HG02938 (cell line): ENCODE measurements at regions not wholly inside any gene's neighbourhood (a gene's known extent, or its start where the extent isn't known, plus 50 kb on each side); places are given as distances from the start of the nearest gene placed in this dataset.

Experiments used
- ATAC-seq: cut with Tn5 transposase; IDR thresholded peaks from one replicate; pipeline ENCODE4 v1.9.1; 2021; ENCODE audit warnings: mild to moderate bottlenecking, moderate library complexity; ENCODE audit not compliant: unreplicated experiment

DNA sequence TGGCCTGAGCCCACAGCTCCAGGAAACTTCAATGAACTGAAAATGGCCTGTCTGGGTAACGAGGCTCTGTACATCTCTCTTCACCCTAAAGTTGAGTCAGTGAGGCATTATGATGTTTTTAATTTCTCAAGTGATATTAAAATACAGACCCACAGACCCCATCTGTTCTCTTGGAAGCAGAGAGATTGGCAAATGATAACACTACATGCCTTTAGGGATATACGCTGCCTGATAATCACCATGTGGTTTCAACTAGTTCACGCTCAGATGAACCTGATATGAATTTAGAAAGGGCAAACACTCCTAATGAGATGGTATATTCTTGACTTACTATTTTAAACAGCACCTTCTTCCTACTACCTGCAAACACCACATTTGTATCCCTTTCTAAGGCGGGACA, 127.5 kb downstream of the RFC3 start:
- no peak for ATAC-seq

DNA sequence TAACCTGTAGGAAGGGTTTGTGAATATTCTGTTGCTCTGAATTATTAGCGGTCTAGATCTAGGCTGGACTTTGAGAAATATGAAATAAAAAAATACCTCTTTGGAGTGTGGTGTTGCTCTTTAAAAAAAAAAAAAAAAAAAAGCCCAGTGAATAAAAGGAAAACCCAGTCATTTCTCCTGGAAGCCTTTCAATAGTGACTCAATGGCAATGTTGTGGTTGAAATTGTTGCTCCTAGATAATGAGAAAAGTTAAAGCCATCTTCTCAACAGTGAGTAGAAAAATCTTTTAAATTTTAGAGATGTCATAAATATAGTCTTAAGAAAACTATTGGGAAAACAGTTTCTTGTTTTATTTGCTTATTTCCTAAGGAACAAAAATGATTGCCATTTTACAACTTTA, 135.3 kb downstream of the RFC3 start:
- no peak for ATAC-seq

DNA sequence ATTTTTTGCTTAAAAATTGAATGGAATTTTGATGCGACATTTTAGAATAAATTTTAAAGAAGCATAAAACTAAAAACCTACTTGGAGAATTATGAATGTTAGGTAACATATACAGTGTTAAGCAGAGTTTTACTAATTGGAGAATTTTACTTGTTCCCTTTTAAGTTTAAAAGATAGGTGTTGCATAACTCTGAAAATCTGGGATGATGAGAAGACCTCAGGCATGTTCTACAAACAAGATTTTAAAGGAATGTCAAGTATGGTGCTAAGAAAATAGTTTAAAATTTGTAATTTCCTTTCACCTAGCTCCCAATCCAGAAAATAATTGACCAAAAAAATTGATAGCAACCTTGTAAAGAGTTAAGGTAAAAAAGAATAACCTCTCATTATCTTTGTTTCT, 135.8 kb downstream of the RFC3 start:
- no peak for ATAC-seq

DNA sequence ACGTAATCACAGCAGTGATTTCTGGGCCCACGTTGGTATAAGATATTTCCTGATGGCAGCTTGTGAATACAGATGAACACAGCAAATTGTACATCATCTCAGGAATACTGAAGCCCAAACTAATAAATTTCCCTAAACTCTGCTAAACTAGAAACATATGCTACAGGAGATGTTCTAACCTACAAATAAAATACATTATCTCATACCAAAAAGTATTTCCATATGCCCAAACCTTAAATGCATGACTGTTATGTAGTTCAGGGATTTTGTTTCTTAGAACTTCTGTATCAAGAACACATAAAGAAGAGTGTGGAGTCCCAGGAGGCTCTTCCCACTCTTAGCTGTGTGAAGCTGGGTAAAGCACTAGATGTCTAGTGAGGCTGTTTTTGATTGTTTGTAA, 138.4 kb downstream of the RFC3 start:
- ATAC-seq, result no peak

DNA sequence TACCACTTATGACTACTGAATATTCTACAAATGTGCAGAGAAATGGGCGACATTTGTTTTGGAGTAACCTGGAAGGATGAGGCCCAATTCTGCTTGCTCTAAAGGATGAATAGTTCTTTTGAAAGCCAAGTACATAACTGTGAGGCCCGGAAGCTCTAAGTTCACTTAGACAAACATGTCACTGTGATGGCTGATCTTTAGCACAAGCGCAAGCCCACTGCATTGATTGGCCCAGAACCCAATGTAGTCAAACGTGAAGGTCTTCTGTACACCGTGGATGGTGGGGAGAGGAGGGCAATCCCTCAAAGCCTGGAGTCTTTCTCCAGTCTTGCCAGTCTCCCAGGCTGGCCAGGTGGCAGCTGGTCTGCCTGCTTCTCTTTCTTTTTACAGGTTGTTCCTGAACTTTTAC, 139.6 kb downstream of the RFC3 start:
- no peak for ATAC-seq

DNA sequence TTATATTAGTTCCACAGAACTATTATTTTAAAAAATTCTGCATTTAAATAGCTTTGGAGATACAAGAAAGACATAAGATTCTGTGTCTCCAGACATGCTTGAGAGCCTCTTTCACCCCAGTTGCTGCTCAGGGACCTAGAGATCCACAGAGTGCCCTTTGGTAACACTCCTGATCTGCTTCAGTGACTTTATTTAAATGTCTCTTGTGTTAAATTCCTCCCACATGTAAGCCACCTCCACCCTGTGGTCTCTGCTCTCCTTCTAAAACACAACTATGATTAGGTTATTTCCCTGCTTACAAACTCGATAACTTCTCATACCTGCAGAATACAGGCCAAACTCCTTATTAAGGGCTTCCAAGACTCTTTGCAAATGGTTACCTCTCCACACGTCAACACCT, 141.0 kb downstream of the RFC3 start:
- no peak for ATAC-seq

DNA sequence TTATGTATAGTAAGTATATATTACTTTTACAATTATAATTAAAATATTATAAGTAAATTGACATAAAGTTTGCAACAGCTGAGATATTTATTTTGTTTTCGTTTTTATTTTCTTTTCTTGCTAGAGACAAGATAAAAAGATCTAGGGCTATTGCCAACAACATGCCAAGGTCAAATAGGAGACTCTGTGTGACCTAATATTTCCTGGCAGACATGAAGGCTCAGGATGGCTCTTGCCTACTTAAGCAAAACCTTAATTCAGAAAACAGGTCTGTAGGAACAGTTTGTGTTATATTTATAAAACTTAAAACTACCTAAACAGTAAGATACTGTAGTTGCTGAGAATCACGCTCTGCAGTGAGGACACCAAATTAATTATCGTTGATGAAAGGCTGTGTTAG, 145.2 kb downstream of the RFC3 start:
- ATAC-seq, result no peak

DNA sequence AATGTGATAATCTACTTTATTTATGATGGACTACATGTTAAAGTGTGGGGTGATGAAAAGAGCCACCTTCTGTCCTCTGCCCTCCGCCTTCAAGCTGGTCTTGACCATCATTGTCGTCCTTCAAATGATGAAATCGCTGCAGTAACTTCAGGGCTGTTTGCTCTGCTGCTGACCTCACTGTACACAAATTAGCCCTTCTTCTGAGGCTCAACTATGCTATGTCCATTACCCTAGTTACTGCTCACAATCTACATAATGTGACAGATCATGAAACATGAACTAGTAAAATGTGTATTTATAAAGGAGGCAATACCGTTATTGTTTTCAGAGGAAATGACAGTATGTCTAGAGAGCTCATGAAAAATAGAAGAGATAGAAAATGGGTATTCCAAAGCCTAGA, 145.9 kb downstream of the RFC3 start:
- no peak for ATAC-seq

DNA sequence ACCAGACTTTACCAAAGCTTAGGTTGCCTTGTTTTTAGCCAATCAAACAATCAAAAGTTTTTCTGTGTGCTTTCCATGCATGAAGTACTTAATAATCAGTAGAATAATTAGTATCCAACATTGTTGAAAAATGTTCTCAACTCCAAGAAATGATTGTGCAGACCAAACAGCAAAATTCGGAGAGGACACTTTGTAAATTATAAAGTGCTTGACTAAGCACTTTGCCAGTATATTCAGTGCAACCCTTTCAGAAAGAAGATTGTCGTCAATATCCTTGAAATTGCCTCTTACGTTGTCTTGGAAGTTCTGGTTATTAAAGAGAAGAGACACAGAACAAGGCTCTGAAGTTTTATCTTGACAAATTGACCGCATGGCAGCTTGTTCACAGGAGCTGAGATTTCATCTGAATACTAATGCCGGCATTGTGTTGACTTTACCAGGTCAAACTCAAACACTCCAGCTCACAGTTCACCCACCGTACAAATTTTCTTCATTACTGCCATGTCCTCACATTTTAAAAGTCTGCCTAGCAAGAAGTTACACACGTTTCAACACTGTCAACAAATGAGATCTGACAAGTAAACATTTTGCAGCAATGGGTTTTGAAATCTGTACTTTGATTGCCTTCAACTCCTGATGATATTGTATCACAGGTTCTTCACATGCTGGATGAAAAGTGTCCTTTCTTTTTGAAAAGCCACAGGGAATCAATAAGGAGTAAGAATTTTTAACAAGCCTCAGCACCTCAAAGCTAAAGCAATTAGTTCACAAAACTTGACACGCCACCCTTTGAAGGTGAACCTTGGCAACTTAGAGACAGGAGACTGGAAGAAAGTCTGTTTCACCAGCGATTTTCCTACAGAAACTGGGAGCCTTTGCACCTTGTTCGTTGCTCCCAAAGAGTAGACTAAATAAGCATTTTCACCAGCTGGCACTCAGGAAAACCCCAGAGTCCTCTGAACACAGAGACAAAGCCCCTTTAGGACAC, 150.9 kb downstream of the RFC3 start:
- no peak for ATAC-seq

DNA sequence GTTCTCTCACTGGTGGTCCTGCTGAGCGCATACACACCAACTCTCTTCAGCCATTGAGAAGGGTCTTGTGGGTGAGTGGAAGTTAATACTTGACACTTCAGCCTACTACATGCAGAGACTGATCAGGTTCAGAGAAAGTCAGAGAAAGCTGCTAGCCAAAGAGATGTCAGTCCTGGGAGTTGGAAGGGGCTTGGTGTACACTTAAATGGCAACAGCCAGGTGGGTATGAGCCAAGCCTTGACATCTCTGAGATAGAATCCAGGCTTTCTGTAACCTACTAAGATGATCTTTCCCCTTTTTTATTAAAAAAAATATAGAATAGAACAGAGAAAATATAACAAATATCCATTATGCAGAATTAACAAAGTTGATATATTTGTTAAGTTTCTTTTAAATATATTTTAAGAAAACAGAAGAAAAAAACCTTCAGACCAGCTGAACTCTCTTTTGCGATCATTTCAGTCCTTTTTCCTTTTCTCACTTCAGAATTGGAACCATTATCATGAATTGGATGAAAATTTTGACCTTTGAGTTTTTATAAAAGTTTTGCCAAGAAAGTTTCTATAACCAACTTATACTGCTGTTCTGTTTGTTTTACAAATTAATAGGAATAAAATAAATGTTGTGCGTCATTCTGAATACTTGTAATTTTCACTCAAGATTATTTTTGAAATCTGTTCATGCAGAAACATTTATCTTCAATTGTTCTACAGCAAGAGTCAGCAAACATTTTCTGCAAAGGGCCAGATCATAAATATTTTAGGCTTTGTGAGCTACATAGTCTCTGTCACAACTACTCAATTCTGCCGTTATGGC, 153.0 kb downstream of the RFC3 start:
- ATAC-seq, result no peak

DNA sequence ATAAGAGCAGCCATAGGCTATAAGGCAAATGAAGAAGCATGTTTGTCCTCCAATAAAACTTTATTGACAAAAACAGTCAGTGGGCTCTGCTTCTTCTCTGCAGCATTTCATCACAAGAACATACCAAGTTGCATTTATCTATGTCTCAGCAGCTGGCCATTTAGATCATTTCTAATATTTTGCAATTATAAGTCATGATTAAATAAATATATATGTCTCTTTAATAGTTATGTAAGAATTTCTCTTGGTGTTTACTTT, 153.5 kb downstream of the RFC3 start:
- ATAC-seq, result no peak

DNA sequence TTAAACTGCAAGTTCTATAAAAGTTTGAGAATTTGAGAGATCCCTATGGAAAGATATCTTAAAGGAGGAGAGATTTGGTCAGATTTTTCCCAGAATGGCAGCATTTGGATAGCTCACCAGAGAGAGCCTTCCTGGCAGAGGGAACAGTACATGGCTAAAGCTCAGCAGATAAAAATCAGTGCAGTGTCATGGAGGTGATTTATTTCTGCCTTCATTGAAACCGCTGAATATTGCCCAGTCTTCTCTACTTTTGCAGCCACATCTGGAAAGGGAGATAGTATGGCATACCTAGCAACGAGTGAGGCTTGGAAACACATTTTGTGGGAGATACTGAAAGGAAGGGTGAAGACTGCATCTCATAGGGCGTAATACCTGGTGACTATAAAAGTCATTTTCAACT, 155.2 kb downstream of the RFC3 start:
- no peak for ATAC-seq

DNA sequence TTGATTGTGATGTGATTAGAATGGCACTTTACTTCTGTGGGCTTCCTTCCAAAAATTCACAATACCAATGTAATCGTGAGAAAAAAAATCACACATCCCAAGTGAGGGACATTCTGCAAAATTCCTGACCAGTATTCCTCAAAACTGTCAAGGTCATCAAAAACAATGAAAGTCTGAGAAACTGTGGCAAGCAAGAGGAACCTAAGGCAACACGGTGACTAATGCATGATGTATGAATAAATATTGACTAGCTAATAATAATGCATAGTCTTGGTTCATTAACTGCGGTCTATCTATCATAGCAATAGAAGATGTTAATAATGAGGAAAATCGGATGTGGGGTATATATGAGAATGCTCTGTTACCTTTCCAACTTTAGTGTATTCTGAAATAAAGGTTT, 159.0 kb downstream of the RFC3 start:
- ATAC-seq, result no peak

DNA sequence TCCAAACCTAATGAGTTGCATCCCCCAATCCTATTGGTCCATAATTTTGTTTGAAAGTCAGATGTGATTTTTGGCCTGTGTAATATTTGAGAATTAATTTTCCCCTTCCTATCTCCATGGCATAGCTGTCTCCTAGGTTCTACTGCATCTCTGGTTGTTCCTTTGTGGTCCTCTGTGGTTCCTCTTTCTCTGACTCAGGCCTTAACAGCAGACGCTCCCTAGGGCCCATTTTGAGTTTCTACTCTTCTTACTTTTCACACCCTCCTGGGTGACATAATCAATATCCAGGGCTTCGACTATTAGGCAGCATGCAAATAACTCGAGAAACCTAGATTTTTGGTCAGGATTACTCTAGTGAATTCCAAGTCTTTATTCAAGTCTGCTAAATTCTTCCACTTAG, 160.7 kb downstream of the RFC3 start:
- ATAC-seq, result no peak

DNA sequence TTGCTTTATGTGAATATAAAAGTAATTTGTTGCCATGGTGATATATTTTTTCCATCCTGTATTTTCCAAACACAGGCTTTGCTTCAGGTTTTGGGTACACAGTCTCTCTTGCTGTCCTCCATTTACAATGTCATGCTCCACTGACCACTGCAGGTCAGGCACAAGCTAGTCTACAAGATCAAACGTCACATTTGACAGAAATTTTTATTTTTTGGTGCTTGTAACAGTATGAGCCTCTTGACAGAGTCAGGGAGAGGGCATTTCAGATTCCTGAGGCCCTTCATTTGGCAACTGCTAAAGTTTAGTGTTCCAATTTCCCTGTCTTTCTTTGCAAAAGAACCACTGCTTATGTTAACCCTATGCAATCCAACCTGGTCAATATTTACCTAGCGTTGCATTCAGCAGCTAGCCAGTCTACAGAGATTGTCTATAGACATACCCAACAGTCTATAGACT, 175.0 kb downstream of the RFC3 start:
- ATAC-seq, result no peak

DNA sequence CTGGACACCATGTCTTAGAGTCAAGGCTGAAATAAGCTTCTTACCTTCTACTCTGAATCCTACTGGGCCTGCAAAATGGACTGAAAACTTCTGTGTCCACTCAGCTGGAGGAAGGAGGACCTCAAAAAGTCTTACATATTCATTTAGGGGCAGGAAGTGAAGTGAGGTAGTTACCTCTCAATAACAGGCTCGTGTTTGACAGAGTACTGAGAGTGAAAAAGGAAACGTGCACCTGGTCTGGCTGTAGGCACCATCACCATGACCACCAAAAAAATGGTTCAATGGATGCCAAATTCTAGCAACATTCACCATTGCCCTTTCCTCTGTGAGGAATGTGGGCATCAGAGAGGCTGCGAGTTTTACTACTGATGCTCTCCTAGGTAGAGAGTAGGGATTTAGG, 176.2 kb downstream of the RFC3 start:
- ATAC-seq, result peak; percentile 60

DNA sequence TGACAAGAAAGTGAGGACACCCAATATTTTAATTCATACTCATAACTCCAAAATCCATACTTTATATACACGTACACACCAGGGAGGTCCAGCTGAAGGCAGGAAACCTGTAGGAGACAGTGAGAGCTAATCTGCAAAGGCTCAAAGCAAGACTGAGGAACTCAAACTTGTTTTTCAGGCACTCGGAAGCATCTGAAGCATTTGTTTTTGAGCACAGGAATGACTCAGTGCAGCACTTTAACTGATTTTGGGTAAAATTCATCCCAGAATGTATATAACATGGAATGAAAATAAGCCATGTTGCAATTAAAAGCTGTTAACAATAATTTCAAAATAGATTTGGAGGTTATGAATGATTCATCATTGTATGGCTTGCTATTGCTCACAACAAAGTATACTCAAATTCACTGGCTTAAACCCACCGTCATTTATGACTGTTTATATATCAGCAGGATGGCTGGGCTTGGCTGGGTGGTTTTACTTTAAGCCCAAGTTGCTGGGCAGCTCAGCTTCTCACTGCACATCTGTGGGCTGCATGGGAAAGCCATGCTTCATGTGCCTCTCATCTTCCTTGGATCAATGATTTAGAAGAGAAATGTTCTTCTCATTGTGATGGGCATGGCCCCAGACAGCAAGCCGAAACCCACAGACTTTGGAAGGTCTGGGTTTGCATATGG, 177.0 kb downstream of the RFC3 start:
- no peak for ATAC-seq

DNA sequence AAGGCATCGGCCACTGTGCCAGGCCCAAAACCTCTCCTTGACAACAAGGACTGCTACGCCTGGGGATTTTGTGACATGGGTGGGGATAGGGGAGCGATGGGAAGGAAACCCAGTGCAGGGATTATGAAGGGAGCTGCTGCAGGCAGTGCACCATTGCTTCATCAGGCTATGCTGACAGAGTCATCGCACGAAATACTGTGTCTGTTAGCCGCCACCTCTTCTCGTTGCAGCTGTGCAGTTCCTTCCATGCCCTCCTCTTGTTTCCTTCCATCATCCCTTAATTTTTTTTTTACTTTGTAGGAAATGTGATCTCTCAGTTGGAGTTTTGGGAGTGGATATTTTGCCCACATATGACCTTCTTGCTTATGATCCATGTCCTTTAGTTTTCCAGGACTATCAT, 178.7 kb downstream of the RFC3 start:
- ATAC-seq, result no peak

DNA sequence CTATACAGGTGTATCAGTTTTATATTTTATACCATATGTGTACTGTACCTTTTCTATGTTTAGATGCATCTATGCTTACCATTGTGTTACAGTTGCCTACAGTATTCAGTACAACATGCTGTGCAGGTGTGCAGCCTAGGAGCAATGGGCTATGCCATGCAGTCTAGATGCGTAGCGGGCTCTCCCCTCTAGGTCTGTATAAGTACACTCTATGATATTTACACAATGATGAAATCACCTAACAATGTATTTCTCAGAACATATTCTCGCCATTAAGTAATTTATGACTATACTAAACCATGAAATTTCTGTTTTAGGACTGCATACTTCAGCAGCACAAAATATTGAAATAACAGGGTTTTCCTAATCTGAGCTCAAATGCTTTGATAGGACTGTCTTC, 179.6 kb downstream of the RFC3 start:
- no peak for ATAC-seq

DNA sequence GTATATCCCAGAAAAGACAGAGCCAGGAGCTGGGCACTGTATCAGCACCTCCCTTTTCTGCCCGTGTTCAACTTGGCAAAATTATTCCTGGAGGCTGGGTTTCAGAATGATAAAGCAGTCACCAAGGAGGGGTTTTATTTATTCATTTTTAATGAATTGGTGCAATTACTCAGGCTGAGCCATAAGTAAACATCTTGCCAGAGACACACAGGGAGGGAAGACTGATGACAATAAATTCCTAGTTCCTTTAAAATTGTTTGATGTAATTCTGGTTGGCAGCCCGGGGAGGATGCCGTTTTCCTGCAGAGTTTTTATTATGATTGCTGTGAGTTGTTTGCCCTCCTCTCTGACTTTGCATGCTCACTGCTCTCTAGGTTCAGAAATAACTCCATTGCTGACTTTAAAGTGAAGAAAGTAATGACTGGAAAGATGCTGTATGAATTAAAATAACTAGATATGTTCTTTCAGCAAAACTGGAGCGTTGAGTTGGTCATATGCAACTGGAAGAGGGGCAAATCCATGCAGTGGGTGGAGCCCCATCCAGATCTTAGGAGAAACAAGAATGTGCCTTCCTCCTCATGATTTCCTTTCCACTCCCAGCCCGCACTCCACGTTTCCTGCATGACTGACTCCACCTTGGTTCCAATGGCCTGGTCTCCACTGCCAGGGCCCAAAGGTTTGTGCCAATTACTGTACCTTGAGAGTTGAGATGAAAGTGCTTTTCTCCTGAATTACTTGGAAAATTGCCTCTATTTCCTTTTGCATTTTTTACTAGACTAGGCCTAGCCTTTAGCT, 182.1 kb downstream of the RFC3 start:
- ATAC-seq, result no peak

DNA sequence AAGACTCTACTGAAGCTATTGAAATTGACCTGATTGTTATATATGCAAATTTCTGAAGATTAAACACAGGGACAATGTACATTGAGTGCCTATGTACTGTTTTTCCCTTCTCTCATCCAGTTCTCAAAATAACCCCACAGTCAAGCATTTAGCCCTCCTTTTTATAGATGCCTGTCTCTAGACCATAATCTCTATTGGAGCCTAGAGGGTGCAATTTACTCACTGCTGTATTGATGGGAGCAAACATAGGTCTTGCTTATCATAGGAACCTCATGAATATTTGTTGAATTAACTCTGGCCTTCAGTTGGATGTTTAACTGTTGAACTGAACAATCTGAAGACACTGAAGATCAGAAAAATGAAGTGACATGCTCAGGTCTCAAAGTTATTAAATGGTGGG, 183.0 kb downstream of the RFC3 start:
- ATAC-seq, result no peak
